Thyroid gland (tissue), 4 donors: ENCODE measurements at regions not wholly inside any gene's neighbourhood (a gene's known extent, or its start where the extent isn't known, plus 50 kb on each side); places are given as distances from the start of the nearest gene placed in this dataset.

Source experiments
- DNase-seq, 2 donors: peaks; one replicate each; pipeline ENCODE4 v3.0.0-alpha.2; 2019
- H3K27ac ChIP-seq, 3 donors: fragments of 200-600 bp; sonication (generic); 1 replicate in 2 of 3; 2 replicates in 1 of 3; pipeline ENCODE4 v1.5.1; 2016 to 2019; ENCODE audit warnings: mild to moderate bottlenecking in 1 of 3, moderate library complexity in 1 of 3
- H3K27me3 ChIP-seq: fragments of 200-600 bp; sonication (generic); one replicate; pipeline ENCODE4 v1.5.1; 2019
- H3K36me3 ChIP-seq, 2 donors: fragments of 200-600 bp; sonication (generic); one replicate each; pipeline ENCODE4 v1.5.1; 2016 to 2019
- H3K4me1 ChIP-seq, 2 donors: fragments of 200-600 bp; sonication (generic); one replicate each; pipeline ENCODE4 v1.5.1; 2017 to 2019
- H3K4me3 ChIP-seq, 3 donors: fragments of 200-600 bp; sonication (generic); replicated peaks in 1 of 3; 1 replicate in 2 of 3; 2 replicates in 1 of 3; pipeline ENCODE4 v1.5.1; 2016; ENCODE audit warnings: mild to moderate bottlenecking in 1 of 3
- H3K9me3 ChIP-seq: fragments of 200-600 bp; sonication (generic); one replicate; pipeline ENCODE4 v1.5.1; 2017
- POLR2A ChIP-seq, 2 donors: fragments of 450-650 bp; IDR thresholded peaks; one replicate each; pipeline ENCODE4 v1.6.1; 2017; ENCODE audit warnings: antibody characterized with exemption in 2 of 2, mild to moderate bottlenecking in 2 of 2, moderate library complexity in 1 of 2
- intact Hi-C: fragments of 100-400 bp; cut with DNase I; formaldehyde crosslinking; loops from one replicate; pipeline ENCODE4 v1.15.1; 2023
- TF ChIP-seq, protein P1 (sequence below), 6 experiments: fragments of 200-600 bp in 3 of 6; fragments of 450-650 bp in 3 of 6; sonication (generic) in 3 of 6; IDR thresholded peaks; one replicate each; pipeline ENCODE4 v1.5.1; 2016 to 2019; ENCODE audit warnings: antibody characterized with exemption in 6 of 6, mild to moderate bottlenecking in 2 of 6, inconsistent platforms in 1 of 6, moderate library complexity in 1 of 6

DNA sequence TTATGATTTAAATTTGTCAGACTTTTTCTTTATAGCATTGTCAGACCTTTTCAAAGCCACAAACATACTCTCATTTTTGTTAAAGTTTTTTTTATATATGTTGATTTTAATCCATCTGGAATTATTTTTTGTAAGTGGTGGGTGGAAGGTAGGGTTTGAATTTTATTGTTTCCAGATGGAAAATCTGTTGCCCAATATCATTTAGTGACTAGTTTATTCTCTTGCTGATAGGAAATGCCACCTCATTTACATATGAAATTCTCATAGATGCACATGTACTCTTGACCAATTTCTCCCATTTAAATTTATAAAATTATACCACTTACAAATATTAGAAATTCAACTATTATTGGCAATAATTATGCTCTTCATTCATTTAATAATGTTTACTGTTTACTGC lies 52.1 kb upstream of the PLCB1 start:
- TF ChIP-seq POLR2A (IDR thresholded peaks at IDR 0.05), result no peak
- TF ChIP-seq, protein P1, sequence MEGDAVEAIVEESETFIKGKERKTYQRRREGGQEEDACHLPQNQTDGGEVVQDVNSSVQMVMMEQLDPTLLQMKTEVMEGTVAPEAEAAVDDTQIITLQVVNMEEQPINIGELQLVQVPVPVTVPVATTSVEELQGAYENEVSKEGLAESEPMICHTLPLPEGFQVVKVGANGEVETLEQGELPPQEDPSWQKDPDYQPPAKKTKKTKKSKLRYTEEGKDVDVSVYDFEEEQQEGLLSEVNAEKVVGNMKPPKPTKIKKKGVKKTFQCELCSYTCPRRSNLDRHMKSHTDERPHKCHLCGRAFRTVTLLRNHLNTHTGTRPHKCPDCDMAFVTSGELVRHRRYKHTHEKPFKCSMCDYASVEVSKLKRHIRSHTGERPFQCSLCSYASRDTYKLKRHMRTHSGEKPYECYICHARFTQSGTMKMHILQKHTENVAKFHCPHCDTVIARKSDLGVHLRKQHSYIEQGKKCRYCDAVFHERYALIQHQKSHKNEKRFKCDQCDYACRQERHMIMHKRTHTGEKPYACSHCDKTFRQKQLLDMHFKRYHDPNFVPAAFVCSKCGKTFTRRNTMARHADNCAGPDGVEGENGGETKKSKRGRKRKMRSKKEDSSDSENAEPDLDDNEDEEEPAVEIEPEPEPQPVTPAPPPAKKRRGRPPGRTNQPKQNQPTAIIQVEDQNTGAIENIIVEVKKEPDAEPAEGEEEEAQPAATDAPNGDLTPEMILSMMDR (IDR thresholded peaks at IDR 0.05), result no peak
- Histone ChIP-seq H3K9me3 (no peaks in the 10 kb centered on the region), H3K27me3 (no peaks in the 10 kb centered on the region), H3K27ac (no peak overlapping the region), H3K36me3 (no peaks in the 10 kb centered on the region), H3K4me1 (no peaks in the 10 kb centered on the region), H3K4me3 (no peak overlapping the region)
- no peak for DNase-seq
- intact Hi-C loops, result no loop called here

DNA sequence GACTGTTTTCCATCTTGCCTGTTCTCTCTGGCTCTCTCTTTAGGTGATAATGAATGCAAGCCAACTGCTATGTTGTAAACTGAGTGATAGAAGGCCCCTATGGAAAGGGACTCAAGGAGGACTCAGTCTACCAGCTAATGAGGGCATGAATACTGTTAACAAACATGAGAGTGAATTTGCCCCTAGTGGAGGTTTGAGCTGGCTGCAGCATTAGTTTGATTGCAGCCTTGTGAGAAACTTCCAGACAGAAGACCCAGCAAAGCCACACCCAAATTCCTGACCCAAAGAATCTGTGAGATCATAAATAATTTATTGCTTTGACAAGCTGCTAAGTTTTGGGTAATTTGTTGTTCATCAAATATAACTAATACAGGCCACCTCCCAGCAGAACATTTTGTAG lies 50.0 kb upstream of the PLCB1 start:
- DNase-seq, result no peak
- TF ChIP-seq, protein P1 (IDR thresholded peaks at IDR 0.05), result peak in 1 of 6 experiments; percentile 20
- TF ChIP-seq POLR2A (IDR thresholded peaks at IDR 0.05), result no peak
- Histone ChIP-seq H3K36me3 (no peaks in the 10 kb centered on the region), H3K4me3 (no peak overlapping the region), H3K27ac (no peak overlapping the region), H3K9me3 (no peaks in the 10 kb centered on the region), H3K4me1 (no peaks in the 10 kb centered on the region), H3K27me3 (no peaks in the 10 kb centered on the region)
- intact Hi-C loops, result no loop called here
